ENCODE measurements at regions not wholly inside any gene's neighbourhood (a gene's known extent, or its start where the extent isn't known, plus 50 kb on each side); places are given as distances from the start of the nearest gene placed in this dataset.
A peak's percentile ranks its signal among the peaks of the same experiment; 100 is the strongest.

DNA sequence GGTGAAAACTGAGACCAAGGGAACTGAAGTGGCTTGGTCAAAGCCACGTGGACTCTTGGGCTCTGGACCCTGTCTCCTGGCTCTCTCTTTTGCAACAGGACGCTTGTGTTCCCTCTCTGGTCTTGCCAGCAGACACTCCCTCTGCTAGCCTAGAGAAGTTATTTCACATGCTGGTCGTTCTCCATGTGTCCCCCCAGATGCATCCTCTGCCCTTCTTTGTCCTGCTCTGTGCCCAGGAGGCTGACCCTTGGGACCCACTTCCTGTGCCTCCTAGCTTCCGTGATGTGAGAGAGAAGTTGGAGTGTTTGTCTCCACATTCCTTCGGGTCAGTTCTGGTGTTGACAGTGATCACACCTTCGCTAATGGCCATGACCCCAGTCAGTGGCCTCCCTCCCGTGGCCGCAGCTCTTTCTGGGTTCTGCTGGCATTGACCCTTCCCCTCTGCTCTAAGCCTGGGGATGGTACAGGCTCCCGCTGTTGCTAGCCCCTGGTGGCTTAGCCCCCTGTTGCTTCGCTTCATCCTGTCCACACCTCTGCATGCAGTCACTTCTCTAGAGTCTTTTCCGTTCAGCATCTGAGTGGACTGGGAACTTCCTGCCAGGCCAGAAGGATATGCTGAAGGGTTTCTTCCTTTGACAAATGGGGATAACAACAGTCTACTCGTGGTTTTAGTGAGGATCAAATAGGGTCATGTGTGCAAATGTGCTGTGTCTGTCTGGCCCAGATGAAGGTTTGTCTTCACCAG, 70.1 kb upstream of the BMP2 start (continued):
- TF ChIP-seq, protein P1, sequence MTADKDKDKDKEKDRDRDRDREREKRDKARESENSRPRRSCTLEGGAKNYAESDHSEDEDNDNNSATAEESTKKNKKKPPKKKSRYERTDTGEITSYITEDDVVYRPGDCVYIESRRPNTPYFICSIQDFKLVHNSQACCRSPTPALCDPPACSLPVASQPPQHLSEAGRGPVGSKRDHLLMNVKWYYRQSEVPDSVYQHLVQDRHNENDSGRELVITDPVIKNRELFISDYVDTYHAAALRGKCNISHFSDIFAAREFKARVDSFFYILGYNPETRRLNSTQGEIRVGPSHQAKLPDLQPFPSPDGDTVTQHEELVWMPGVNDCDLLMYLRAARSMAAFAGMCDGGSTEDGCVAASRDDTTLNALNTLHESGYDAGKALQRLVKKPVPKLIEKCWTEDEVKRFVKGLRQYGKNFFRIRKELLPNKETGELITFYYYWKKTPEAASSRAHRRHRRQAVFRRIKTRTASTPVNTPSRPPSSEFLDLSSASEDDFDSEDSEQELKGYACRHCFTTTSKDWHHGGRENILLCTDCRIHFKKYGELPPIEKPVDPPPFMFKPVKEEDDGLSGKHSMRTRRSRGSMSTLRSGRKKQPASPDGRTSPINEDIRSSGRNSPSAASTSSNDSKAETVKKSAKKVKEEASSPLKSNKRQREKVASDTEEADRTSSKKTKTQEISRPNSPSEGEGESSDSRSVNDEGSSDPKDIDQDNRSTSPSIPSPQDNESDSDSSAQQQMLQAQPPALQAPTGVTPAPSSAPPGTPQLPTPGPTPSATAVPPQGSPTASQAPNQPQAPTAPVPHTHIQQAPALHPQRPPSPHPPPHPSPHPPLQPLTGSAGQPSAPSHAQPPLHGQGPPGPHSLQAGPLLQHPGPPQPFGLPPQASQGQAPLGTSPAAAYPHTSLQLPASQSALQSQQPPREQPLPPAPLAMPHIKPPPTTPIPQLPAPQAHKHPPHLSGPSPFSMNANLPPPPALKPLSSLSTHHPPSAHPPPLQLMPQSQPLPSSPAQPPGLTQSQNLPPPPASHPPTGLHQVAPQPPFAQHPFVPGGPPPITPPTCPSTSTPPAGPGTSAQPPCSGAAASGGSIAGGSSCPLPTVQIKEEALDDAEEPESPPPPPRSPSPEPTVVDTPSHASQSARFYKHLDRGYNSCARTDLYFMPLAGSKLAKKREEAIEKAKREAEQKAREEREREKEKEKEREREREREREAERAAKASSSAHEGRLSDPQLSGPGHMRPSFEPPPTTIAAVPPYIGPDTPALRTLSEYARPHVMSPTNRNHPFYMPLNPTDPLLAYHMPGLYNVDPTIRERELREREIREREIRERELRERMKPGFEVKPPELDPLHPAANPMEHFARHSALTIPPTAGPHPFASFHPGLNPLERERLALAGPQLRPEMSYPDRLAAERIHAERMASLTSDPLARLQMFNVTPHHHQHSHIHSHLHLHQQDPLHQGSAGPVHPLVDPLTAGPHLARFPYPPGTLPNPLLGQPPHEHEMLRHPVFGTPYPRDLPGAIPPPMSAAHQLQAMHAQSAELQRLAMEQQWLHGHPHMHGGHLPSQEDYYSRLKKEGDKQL (CRISPR knock-in tag; IDR thresholded peaks at IDR 0.05; ENCODE audit: low read depth): no peak
- no peak for TF ChIP-seq ZNF674 (CRISPR knock-in tag; IDR thresholded peaks at IDR 0.05; ENCODE audit: low read depth)
- peak; percentile 33; the same call in 1 of the 2 replicates for TF ChIP-seq ZNF788 (CRISPR knock-in tag; IDR thresholded peaks at IDR 0.05; ENCODE audit: borderline replicate concordance)
- no peak for TF ChIP-seq ZNF12 (CRISPR knock-in tag; IDR thresholded peaks at IDR 0.05)
- TF ChIP-seq, protein P2, sequence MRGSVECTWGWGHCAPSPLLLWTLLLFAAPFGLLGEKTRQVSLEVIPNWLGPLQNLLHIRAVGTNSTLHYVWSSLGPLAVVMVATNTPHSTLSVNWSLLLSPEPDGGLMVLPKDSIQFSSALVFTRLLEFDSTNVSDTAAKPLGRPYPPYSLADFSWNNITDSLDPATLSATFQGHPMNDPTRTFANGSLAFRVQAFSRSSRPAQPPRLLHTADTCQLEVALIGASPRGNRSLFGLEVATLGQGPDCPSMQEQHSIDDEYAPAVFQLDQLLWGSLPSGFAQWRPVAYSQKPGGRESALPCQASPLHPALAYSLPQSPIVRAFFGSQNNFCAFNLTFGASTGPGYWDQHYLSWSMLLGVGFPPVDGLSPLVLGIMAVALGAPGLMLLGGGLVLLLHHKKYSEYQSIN (CRISPR knock-in tag; IDR thresholded peaks at IDR 0.05; ENCODE audit: borderline replicate concordance): no peak
- TF ChIP-seq ZNF264 (CRISPR knock-in tag; IDR thresholded peaks at IDR 0.05): no peak
- no peak for TF ChIP-seq ZNF512 (CRISPR knock-in tag; IDR thresholded peaks at IDR 0.05)
- TF ChIP-seq CREM (IDR thresholded peaks at IDR 0.05): no peak
- no peak for TF ChIP-seq CREM (CRISPR knock-in tag; IDR thresholded peaks at IDR 0.05)
- TF ChIP-seq TP53 (CRISPR knock-in tag; conservative IDR thresholded peaks at IDR 0.05): no peak
- TF ChIP-seq, protein P3, sequence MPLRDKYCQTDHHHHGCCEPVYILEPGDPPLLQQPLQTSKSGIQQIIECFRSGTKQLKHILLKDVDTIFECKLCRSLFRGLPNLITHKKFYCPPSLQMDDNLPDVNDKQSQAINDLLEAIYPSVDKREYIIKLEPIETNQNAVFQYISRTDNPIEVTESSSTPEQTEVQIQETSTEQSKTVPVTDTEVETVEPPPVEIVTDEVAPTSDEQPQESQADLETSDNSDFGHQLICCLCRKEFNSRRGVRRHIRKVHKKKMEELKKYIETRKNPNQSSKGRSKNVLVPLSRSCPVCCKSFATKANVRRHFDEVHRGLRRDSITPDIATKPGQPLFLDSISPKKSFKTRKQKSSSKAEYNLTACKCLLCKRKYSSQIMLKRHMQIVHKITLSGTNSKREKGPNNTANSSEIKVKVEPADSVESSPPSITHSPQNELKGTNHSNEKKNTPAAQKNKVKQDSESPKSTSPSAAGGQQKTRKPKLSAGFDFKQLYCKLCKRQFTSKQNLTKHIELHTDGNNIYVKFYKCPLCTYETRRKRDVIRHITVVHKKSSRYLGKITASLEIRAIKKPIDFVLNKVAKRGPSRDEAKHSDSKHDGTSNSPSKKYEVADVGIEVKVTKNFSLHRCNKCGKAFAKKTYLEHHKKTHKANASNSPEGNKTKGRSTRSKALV (CRISPR knock-in tag; IDR thresholded peaks at IDR 0.05): no peak
- TF ChIP-seq, protein P4, sequence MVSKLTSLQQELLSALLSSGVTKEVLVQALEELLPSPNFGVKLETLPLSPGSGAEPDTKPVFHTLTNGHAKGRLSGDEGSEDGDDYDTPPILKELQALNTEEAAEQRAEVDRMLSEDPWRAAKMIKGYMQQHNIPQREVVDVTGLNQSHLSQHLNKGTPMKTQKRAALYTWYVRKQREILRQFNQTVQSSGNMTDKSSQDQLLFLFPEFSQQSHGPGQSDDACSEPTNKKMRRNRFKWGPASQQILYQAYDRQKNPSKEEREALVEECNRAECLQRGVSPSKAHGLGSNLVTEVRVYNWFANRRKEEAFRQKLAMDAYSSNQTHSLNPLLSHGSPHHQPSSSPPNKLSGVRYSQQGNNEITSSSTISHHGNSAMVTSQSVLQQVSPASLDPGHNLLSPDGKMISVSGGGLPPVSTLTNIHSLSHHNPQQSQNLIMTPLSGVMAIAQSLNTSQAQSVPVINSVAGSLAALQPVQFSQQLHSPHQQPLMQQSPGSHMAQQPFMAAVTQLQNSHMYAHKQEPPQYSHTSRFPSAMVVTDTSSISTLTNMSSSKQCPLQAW (CRISPR knock-in tag; IDR thresholded peaks at IDR 0.05): peak; percentile 82
- peak; percentile 75; the same call in 1 of the 2 replicates for TF ChIP-seq EED (CRISPR knock-in tag; IDR thresholded peaks at IDR 0.05)
- no peak for TF ChIP-seq NFATC3 (CRISPR knock-in tag; IDR thresholded peaks at IDR 0.05)
- TF ChIP-seq GRHL1 (CRISPR knock-in tag; conservative IDR thresholded peaks at IDR 0.05): no peak
- TF ChIP-seq RAD21 (CRISPR knock-in tag; IDR thresholded peaks at IDR 0.05): no peak
